Fibroblast of pulmonary artery (primary cell): ENCODE measurements at regions not wholly inside any gene's neighbourhood (a gene's known extent, or its start where the extent isn't known, plus 50 kb on each side); places are given as distances from the start of the nearest gene placed in this dataset.

Source experiments
- DNase-seq: peaks from one replicate; pipeline ENCODE4 v3.0.0-alpha.2; 2010; ENCODE audit warnings: low read depth
- H3K4me3 ChIP-seq: replicated peaks from 2 replicates; pipeline ENCODE4 v1.5.1; 2011; ENCODE audit warnings: low read depth, mild to moderate bottlenecking, control low read depth, low read length, moderate library complexity
- TF ChIP-seq, protein P1 (sequence below): IDR thresholded peaks from 2 replicates; pipeline ENCODE4 v1.5.1; 2011; ENCODE audit warnings: mild to moderate bottlenecking, control low read depth, low read length, inconsistent platforms; ENCODE audit errors: missing control alignments

DNA sequence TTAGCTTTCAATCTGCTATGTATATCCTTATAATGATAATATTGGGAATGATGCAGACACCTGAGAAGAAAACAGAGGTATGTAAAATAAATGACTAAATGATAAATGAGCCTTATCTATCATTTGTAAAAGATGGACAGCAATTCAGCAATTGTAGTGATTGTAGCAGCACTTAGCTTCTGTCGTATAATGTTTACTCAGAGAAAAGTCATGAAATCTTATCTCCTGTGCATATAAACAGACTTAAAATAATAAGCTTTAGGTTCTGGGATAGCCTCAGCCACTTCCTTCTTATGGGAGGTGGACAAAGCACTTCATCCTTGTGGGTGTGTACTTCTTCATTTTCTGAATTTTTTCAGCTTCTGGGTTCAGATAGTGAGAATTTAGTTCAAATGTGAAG is 324.8 kb upstream of the MAP3K7 start:
- TF ChIP-seq, protein P1, sequence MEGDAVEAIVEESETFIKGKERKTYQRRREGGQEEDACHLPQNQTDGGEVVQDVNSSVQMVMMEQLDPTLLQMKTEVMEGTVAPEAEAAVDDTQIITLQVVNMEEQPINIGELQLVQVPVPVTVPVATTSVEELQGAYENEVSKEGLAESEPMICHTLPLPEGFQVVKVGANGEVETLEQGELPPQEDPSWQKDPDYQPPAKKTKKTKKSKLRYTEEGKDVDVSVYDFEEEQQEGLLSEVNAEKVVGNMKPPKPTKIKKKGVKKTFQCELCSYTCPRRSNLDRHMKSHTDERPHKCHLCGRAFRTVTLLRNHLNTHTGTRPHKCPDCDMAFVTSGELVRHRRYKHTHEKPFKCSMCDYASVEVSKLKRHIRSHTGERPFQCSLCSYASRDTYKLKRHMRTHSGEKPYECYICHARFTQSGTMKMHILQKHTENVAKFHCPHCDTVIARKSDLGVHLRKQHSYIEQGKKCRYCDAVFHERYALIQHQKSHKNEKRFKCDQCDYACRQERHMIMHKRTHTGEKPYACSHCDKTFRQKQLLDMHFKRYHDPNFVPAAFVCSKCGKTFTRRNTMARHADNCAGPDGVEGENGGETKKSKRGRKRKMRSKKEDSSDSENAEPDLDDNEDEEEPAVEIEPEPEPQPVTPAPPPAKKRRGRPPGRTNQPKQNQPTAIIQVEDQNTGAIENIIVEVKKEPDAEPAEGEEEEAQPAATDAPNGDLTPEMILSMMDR = no peak
- no peak for DNase-seq
- no peak overlapping the region for H3K4me3 ChIP-seq

DNA sequence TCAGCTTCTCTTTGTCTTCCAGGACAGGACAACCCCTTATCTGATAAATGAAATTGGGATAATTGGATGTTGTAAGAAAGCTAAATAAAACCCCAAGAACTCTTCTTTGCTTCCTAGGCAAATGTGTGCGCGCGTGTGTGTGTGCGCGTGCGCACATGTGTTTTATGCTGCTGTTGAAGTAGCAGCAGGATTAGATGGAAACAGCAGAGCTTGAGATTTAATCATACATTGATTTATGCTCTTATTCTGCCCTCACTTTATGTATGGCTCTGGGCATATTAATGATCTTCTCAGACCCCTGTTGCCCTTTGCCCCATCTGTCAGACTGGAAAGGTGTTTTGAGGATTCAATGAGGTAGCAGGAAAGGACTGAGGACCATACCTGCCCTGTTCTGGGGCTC is 324.0 kb upstream of the MAP3K7 start:
- H3K4me3 ChIP-seq = no peak overlapping the region
- no peak for DNase-seq
- TF ChIP-seq, protein P1 = no peak

DNA sequence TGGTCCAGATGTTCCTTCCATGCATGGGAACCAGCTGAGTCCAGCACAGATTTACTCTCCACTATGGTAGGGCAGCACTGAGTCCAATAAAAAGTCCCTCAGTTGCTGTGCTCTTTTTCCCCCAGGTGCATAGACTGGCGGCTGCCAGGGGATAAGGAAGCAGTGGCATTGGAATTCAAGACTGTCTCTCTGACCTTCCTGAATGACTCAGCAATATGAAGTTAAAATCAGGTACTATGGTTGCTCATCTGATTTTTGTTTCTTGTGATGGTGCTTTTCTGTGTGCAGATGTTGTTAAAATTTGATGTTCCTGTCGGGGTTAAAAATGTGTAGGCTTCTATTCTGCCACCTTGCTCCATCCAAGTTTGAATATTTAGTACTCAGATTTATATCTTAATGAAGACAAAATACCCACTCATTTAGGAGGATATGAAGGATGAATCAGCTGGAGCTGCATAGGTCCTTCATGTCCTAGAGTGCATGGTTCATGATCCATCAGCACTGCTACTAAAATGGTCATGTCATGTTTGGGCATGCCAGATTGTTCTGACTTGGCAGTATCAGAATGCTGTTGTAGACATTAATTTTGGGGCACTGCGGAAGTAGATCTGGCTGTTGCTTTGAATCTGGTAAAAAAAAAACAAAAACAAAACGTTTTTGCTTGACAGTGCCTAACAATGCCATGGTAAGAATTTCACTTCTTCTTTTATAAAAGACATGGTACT is 321.2 kb upstream of the MAP3K7 start:
- no peak for DNase-seq
- H3K4me3 ChIP-seq = no peak overlapping the region
- TF ChIP-seq, protein P1 = no peak

DNA sequence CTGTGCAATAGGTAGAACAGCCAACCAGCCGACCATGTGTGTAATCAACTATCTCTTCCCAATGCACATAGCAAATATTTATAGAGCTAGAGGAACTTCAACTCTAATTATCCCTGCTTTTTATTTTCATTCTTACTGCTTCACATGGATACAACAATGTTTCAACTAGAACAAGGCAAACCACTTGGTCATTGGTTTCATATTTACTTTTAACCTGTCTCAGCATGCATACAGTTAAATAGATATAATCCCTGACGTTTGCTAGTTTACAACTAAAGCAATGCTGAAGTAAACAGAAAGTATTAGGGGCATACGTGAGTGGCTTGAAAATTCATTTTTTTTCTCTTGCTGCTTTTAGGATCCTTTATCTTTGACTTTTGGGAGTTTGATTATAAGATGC is 318.5 kb upstream of the MAP3K7 start:
- H3K4me3 ChIP-seq = no peak overlapping the region
- no peak for DNase-seq
- TF ChIP-seq, protein P1 = no peak

DNA sequence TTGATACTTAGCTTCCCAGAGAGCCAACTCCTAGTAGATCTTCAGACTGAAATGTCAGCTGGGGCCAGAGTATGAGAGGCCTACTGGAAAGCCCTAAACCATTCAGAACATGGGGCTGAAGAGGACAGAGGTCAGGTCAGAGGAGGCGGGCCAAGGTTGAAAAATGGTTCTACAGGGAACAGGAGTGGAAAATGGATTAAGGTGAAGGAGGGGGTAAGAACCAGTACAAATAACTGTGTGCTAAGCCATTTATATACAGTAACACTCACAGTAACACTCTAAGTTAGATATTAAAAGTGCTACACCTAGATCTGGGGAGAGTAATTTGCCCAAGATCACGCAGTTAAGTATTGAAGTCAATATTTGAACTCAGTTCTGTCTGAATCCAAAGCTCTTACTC is 313.2 kb upstream of the MAP3K7 start:
- TF ChIP-seq, protein P1 = no peak
- DNase-seq = no peak
- H3K4me3 ChIP-seq = no peak overlapping the region

DNA sequence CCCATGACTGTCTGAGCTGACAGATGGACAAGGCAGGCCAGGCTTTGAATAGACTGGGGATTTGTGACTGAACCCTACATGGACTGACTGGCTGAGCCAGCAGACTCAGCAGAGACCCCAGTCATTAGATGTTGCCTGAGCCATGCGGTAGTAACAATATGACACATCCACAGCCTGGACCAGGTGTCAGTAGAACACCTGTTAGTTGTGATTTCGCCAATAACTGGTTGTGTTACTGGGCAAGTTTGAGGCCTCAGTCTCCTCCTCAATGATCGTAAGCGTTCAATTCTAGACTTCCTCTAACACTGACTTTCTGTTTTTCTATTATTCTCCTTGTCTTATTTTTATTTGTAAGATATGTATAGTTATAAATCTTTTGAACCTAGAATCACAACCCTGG is 311.9 kb upstream of the MAP3K7 start:
- H3K4me3 ChIP-seq = no peak overlapping the region
- TF ChIP-seq, protein P1 = no peak
- DNase-seq = no peak

DNA sequence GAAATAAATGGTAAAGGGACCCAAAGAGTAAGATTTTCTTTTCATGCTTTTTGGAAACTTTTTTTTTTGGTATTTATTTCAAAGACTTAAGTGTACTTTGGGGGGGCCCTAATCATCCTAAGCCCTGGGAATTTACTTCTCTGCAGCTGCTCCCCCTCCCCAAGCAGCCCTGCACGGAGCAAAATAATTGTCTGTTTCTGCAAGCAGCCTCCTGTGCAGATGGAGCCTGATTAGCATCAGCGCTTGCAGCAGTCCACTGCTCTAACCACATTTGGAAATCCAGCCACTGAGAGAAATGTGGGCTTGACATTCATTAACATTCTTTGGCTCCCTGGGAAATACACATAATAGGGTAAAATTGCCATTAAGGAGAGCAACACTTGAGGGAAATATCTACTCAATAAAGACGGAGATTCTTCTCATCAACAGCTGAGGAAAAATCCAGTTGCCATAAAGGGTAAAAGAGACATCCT is 309.2 kb upstream of the MAP3K7 start:
- TF ChIP-seq, protein P1 = no peak
- DNase-seq = no peak
- no peak overlapping the region for H3K4me3 ChIP-seq
